Caco-2 (cell line): ENCODE measurements at regions not wholly inside any gene's neighbourhood (a gene's known extent, or its start where the extent isn't known, plus 50 kb on each side); places are given as distances from the start of the nearest gene placed in this dataset.

Experiments
- BruUV-seq: library from RNA; stranded (reverse); fragments of 400-500 nt; replicated peaks from 2 replicates; lab custom pipeline; 2021; lab: Mats Ljungman, UMichigan
- CTCF ChIA-PET: fragments of 300-600 bp; sonication (Branson Sonifier 250); formaldehyde crosslinking; loops from one replicate; lab custom pipeline; 2022; ENCODE audit warnings: antibody characterized with exemption; lab: Charles Lee
- POLR2A ChIA-PET: fragments of 300-600 bp; sonication (Branson Sonifier 250); formaldehyde crosslinking; loops from one replicate; lab custom pipeline; 2022; ENCODE audit warnings: antibody characterized with exemption; lab: Charles Lee
- DNase-seq, 2 experiments: peaks; one replicate each; pipeline versions ENCODE4 v3.0.0 to v3.0.0-alpha.2; 2020 to 2022
- H3K27me3 ChIP-seq: replicated peaks from 2 replicates; pipeline ENCODE4 v1.6.0; 2011; ENCODE audit warnings: low read length; ENCODE audit not compliant: control insufficient read depth, insufficient read depth
- H3K36me3 ChIP-seq: 2 replicates; pipeline ENCODE4 v1.5.1; 2011; ENCODE audit warnings: low read length; ENCODE audit not compliant: control insufficient read depth, insufficient read depth
- H3K4me1 ChIP-seq: fragments of 250-450 bp; sonication (Bioruptor Pico); 2 replicates; pipeline ENCODE4 v1.5.1; 2020; ENCODE audit warnings: mild to moderate bottlenecking
- H3K4me3 ChIP-seq: 2 replicates; pipeline ENCODE4 v1.5.1; 2011; ENCODE audit warnings: low read depth, mild to moderate bottlenecking, control low read depth, low read length
- H3K9me3 ChIP-seq: fragments of 250-450 bp; sonication (Bioruptor Pico); 2 replicates; pipeline ENCODE4 v1.5.1; 2020; ENCODE audit warnings: mild to moderate bottlenecking, moderate library complexity
- H3K27ac Mint-ChIP-seq: one replicate; pipeline ENCODE4 v1.8.0; 2022; ENCODE audit warnings: mixed read lengths; ENCODE audit not compliant: unreplicated experiment
- H3K27me3 Mint-ChIP-seq: one replicate; pipeline ENCODE4 v1.8.0; 2022; ENCODE audit warnings: mixed read lengths; ENCODE audit not compliant: insufficient read depth, unreplicated experiment
- H3K36me3 Mint-ChIP-seq: one replicate; pipeline ENCODE4 v1.8.0; 2022; ENCODE audit warnings: mild to moderate bottlenecking, mixed read lengths; ENCODE audit not compliant: insufficient read depth, unreplicated experiment
- H3K4me1 Mint-ChIP-seq: one replicate; pipeline ENCODE4 v1.8.0; 2022; ENCODE audit warnings: low read depth, mixed read lengths; ENCODE audit not compliant: unreplicated experiment
- H3K4me3 Mint-ChIP-seq: one replicate; pipeline ENCODE4 v1.8.0; 2022; ENCODE audit warnings: mild to moderate bottlenecking, moderate library complexity, mixed read lengths; ENCODE audit not compliant: unreplicated experiment
- H3K9me3 Mint-ChIP-seq: one replicate; pipeline ENCODE4 v1.8.0; 2022; ENCODE audit warnings: mixed read lengths; ENCODE audit not compliant: unreplicated experiment
- CTCF ChIP-seq, 2 experiments: fragments of 200-600 bp in 1 of 2; IDR thresholded peaks; 1 replicate in 1 of 2; 2 replicates in 1 of 2; pipeline versions ENCODE4 v1.5.1 to v1.8.0; 2011 to 2022; ENCODE audit warnings: antibody characterized with exemption in 1 of 2, control low read depth in 1 of 2, inconsistent platforms in 1 of 2, low read depth in 1 of 2, low read length in 1 of 2, mild to moderate bottlenecking in 1 of 2, moderate library complexity in 1 of 2; ENCODE audit not compliant: insufficient read depth in 1 of 2, severe bottlenecking in 1 of 2, unreplicated experiment in 1 of 2
- intact Hi-C: fragments of 100-400 bp; cut with micrococcal nuclease; formaldehyde crosslinking; loops from one replicate; pipeline ENCODE4 v1.10.0; 2022; ENCODE audit not compliant: unreplicated experiment

DNA sequence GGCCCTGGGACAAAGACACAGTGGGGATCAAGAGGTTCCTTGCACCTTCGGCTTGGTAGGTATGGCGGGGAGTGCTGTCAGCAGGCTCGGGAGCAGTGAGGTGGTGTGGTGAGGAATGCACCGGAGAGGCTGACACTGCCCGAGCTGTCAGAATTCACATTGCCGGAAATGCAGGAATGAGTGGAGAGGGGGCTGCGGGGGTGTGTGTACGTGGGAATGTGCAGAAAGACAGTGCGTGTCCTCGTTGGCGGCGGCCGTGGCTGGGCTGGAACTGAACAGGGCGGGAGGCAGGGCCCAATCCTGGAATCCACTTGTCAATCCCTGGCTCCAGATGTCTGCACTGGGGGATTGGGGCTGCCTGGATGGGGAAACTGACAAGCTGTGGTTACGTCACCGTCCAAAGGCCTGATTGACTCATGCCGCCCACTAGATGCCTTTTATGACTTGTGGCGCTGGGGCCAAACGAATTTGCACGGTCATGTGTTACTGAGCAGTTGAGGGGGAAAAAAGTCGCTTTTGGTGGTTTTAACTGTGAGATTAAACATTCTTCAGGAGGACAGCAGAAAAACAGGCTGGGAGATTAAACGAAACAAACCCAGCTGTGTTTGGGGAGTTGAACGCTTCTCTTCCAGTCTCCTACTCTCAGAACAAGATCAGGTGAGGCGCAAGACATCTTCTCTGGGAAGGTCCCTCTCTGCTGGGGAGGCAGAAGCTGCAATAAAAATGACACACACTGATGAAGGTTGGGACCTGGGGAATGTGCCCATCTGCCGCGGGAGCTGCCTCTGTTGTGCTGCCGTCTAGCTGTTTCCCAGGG, 189.4 kb upstream of the GLI2 start:
- Histone ChIP-seq H3K27me3 (no peaks in the 10 kb centered on the region), H3K36me3 (no peaks in the 10 kb centered on the region), H3K9me3 (no peaks in the 10 kb centered on the region), H3K4me1 (peaks cover 20% of the 10 kb centered on the region), H3K4me3 (no peak overlapping the region)
- Mint-ChIP-seq H3K9me3 (no peaks in the 10 kb centered on the region), H3K36me3 (no peaks in the 10 kb centered on the region), H3K4me1 (peaks cover 16% of the 10 kb centered on the region), H3K4me3 (peak overlapping the region; percentile 39), H3K27me3 (no peaks in the 10 kb centered on the region), H3K27ac (peak overlapping the region; percentile 54)
- ChIA-PET CTCF (interaction anchor here (1.5 kb wide), 1 partner anchor 203 kb away, joined by 3 read pairs; no protein-coding TSS in a partner anchor), POLR2A (no interaction called here)
- no peak for TF ChIP-seq CTCF (IDR thresholded peaks at IDR 0.05; ENCODE audit: insufficient read depth in 1 of 2, low read depth in 1 of 2, low read length in 1 of 2, severe bottlenecking in 1 of 2, unreplicated experiment in 1 of 2)
- intact Hi-C loops = no loop called here
- no TSS peak for BruUV-seq
- peak; percentile 32 to 59 for DNase-seq

- Mint-ChIP-seq H3K9me3 (no peaks in the 10 kb centered on the region), H3K27me3 (no peaks in the 10 kb centered on the region), H3K4me1 (peaks cover 16% of the 10 kb centered on the region), H3K4me3 (no peak overlapping the region), H3K36me3 (no peaks in the 10 kb centered on the region), H3K27ac (peak overlapping the region; percentile 54)
- TF ChIP-seq CTCF (IDR thresholded peaks at IDR 0.05; ENCODE audit: insufficient read depth in 1 of 2, low read depth in 1 of 2, low read length in 1 of 2, severe bottlenecking in 1 of 2, unreplicated experiment in 1 of 2) = no peak
- Histone ChIP-seq H3K4me3 (no peak overlapping the region), H3K27me3 (no peaks in the 10 kb centered on the region), H3K36me3 (no peaks in the 10 kb centered on the region), H3K4me1 (peaks cover 20% of the 10 kb centered on the region), H3K9me3 (no peaks in the 10 kb centered on the region)
- POLR2A ChIA-PET = no interaction called here
- intact Hi-C loops = no loop called here
- DNase-seq = no peak
- BruUV-seq = no TSS peak
- CTCF ChIA-PET = interaction anchor here (1.5 kb wide), 1 partner anchor 204 kb away, joined by 3 read pairs; no protein-coding TSS in a partner anchor
Measured at GRCh38 chr2:120546865-120547390, 188.7 kb upstream of the GLI2 start.

DNA sequence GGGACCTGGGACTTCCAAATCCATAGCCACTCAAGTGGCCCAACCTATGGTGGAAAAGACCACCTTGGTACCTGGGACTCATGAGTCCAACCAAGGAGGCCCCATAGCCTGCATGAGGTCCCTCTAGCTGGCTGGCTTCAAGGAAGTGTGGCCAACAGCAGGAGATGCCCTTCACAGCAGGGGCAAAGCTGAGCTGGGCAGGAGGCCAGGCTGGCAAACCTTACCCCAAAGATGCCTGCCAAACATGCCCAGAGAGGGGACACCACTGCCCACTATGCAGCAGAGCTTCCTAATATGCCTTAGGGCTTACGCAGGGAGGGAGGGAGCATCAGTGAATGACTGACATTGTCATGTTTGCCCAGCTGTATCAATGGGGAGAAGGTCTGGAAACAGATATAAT, 188.0 kb upstream of the GLI2 start:
- intact Hi-C loops = no loop called here
- peaks cover 20% of the 10 kb centered on the region for H3K4me1 ChIP-seq
- CTCF ChIA-PET = interaction anchor here (1.1 kb wide), 1 partner anchor 204 kb away, joined by 3 read pairs; no protein-coding TSS in a partner anchor
- TF ChIP-seq CTCF (IDR thresholded peaks at IDR 0.05; ENCODE audit: insufficient read depth in 1 of 2, low read depth in 1 of 2, low read length in 1 of 2, severe bottlenecking in 1 of 2, unreplicated experiment in 1 of 2) = no peak
- H3K4me3 ChIP-seq = no peak overlapping the region
- Mint-ChIP-seq H3K4me1 (peaks cover 16% of the 10 kb centered on the region), H3K9me3 (no peaks in the 10 kb centered on the region), H3K27ac (no peak overlapping the region), H3K4me3 (no peak overlapping the region), H3K27me3 (no peaks in the 10 kb centered on the region), H3K36me3 (no peaks in the 10 kb centered on the region)
- H3K9me3 ChIP-seq = no peaks in the 10 kb centered on the region
- BruUV-seq = no TSS peak
- DNase-seq = no peak
- POLR2A ChIA-PET = no interaction called here
- no peaks in the 10 kb centered on the region for H3K27me3 ChIP-seq
- no peaks in the 10 kb centered on the region for H3K36me3 ChIP-seq
